Right renal cortex interstitium (tissue), 3 donors: ENCODE measurements at regions not wholly inside any gene's neighbourhood (a gene's known extent, or its start where the extent isn't known, plus 50 kb on each side); places are given as distances from the start of the nearest gene placed in this dataset.

Experiments used
- DNase-seq, 3 donors: peaks; one replicate each; pipeline ENCODE4 v3.0.0-alpha.2; 2013; ENCODE audit warnings: low read depth in 3 of 3, low spot score in 2 of 3

DNA sequence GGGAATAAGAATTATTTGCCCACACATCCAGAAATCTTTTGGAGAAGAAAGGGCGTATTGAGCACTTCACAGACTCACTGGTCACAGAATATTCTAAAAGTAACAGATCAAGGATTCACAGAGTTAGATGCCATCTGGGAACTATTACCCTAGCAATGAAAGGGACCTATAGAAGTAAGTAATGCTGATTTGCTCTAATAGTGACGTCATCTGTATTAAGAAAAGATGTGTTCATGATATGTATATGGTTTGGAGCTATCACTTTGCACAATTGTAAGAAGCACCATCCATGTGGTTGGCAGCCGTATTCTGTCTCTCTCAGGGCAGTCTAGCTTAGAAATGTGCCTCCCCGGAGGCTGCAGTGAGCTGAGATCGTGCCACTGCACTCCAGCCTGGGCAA lies 52.8 kb upstream of the SV2C start:
- DNase-seq = no peak

DNA sequence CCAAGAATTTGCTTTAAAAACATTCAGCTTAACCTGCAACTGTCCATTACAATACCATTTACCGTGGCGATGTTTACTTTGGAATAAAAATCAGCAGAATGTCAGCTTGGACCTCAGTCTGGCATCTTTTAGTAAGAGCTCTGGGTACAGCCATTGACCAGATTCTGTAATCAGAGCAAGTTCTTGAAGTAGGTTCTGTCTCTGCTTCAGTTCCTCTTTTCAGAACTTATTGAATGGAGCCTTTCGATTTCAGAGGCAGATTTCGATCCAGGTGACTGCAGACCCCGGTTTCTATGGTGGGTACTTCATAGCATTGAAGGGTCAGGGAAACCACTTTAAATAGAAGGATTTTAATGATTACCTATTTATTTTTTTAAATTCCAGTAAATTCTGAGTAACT lies 53.4 kb upstream of the SV2C start:
- no peak for DNase-seq

DNA sequence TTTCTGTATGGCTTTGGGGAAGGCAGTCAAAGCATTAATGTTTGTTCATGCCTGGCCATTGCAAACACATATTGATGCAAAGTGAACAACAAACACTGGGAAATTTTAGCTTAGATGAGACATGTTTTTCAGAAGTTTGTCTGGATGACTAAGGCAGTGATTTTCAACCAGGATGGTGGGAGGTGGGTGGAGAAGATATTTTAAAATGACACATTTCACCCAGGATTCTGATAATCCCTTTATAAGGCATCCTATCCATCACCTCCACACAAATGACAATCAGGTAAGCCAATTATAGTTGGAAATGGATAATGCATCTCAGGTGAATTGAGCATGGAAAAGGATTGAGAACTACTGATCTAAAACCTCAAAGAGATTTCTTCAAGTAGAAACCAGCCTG lies 57.4 kb upstream of the SV2C start:
- DNase-seq = no peak

DNA sequence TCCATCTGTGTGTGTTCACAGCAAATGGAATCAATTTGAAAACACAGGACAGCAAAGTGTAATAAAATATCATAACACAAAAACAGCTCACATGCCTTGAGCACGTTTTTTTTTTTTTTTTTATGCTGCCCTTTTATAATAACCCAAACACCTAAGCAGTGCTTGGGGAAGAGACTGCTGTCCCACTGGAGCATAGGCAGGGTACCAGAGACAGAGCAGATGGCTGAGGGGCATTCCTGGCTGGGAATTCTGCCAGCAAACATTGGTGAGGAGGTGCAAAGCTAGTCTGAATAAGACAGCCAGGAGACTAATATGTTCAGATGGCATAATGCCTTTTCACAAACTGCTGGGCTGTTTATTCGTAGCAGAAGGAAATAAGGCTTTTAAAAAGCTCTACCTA lies 58.1 kb upstream of the SV2C start:
- DNase-seq = no peak

DNA sequence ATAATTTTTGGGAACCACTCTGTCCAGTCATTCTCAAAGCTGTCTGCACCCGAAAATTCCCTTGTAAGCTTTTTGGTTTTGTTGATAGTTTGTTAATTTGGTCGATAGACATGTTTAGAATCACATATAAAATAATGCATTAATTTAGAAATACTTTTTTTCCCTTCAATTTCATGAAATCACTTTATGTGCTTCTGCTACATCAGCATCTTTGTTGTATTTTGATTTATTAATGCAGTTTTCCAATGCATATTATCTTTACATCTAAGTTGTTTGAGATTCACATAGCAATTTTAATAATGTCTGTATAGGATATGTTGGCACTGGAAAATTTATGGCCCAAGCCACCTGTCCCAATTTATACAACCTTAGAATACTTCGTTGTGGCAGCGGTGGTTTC lies 60.6 kb upstream of the SV2C start:
- no peak for DNase-seq

DNA sequence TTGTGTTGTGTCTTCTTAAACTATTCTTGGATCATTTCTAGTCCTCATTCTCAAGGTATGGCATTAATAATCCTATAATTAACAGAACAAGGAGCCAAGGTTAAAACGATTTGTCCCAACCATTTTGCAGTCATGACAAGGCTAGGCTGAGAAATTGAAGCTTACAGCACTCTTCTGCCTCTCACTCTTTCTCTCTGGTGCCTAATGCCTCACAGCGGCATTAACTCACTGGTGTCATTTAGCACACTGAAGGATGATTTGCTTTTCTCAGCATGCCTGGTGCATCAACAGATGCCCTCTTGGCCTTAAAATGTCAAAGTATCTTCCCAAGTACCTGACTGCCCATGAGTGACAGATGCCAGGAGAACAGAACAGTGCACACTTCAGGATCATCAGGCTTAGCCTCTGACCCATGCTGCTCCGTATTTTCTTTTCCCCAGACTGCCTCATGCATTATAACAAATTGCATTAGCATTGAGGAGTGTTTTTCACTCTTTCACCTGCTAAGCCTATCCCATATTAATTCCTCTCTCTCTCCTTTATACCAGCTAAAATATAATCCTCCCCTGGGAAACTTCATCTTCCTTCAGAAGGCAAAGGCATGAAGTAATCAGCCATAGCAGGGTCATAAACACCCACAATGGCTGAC lies 61.1 kb upstream of the SV2C start:
- no peak for DNase-seq

DNA sequence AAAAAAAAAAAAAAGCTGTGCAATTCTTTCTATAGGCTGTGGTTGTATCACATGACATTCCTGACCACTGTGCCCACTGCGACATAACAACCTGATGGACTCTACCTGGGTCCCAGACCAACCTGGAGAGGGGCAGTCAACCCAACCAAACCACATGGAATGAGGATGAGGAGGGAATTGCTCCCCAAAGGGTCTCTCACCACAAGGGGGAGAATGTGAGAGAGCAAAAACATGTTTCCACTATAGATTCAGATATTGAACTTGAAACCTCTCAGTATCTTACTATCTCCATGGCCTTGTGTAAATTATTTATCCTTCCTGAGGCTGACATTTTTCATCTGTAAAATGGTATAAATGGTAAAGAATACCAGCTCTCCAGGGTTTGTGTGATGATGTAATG lies 66.9 kb upstream of the SV2C start:
- no peak for DNase-seq

DNA sequence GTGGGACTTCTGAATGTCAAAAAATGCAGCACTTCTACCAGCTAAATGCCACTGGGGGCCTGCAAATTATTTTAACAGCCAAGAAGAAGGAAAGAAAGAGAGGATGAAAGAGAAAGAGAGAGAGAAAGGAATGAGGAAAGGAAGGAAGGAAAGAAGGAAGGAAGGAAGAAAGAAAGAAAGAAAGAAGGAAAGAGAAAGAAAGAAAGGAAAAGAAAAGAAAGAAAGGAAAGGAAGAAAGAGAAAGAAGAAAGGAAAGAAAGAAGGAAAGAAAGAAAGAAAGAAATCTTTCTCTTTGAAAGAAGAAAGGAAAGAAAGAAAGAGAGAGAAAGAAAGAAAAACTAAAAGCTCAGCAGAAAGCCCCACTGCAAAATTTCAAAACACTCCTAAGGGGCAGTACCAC lies 69.2 kb upstream of the SV2C start:
- DNase-seq = no peak

DNA sequence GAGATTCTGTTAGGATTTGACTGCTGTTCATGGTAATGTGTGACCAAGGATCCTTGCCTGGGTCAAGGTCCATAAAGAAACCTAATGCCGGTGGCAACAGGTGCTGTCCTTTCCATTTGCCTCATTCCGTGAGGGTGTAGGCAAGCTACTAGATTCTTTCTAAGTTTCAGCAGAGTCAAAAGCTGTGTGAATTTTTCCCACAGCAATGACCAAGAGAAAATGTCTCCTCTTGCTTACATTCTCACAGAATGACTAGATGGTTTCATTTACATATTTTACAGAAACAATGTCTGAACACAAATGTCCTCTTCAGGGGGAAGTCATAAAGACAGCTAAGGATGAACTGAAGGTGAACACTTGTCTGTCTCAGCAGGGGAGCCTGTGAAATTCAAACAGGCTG lies 75.3 kb upstream of the SV2C start:
- DNase-seq = no peak

DNA sequence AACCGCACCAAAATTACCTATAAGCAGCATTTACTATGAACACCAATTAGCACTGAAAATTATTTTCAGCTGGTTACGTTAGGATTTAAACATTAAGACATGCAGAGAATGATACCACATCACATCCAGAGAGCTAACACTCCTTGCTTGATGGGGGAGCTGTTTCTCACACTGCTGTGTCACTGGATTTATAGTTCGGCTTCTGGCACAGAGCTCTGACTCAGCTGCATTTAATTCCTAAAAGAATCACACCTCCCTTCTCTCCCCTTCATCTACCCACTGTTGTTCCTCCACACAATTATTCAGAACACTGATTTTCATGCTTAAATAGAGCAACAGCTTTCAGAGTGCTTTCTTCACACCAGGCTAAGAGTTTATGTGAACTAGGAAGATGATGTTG lies 82.6 kb upstream of the SV2C start:
- DNase-seq = no peak

DNA sequence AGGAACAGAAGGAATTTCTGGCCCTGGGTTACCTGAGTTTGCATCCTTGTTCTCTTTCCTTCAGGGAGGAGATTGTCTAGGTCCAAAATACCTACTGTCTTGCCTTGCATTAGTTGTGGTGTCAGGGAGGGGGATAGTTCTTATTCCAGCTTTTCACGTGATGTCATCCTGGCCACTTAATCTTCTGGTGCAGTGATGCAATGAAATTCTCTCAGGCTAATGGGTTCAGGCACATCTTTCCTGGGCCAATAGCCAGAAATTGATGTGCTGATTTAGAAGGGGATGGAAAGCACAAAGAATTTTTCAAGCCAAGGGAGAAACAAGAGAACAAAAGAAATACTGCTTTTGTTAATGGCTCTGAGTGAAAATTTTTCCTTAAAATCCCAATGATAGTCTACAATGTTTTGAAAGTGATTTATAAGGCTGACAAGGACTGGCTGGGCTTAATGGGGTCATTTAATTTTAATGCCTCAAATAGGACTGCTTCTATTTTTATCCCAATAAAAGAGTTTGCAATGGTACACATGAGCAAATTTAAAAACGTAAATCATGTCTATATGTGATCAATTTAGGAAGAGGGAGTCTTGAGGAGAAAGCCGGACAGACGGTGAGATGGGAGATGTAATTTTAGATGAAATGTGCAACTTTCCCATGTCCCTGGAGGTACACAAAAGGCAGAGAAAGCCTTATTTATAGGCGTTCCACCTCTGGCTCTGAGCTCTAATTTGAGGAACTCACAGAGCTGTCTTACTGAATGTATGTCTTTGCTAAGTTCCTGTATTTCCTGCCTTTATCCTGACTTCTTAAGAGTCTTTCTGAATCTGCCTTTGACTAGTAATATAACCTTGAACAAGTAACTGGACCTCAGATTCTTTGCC lies 89.3 kb upstream of the SV2C start:
- DNase-seq = no peak

DNA sequence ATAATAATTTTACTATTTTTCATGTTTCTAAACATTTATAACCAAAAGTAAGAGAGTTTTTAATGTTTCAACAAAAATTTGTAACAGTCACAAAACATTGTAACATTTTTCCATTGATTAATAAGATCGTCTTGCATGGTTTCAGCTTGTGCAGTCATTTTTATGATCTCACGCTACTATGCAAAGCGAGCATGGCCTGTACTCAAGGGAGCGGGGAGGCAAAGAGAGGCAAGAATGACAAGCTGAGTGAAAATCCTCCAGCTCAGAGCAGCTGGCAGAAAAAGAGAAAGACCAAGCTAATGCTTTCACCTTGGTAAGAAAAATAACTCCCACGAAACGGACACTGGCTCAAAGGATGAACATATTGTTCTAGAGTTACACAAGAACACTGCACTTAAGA lies 90.0 kb upstream of the SV2C start:
- DNase-seq = no peak

DNA sequence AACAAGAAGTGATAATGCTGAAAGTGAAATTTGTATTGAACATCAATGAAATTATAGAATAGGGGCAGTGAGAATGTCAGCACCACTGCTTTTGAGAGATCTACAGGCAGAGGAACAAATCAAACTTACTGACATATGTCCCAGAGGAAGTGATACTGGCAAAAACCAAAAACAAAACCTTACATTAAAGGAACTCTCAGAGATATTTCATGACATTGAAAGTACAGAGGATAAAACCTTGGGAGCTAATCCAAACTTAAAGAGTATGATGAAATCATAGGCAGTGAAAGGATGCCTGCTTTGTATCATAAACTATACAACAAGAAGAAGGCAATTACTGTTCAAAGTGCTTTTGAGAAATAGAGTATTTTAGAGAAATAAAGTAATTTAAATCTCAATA lies 90.4 kb upstream of the SV2C start:
- no peak for DNase-seq

DNA sequence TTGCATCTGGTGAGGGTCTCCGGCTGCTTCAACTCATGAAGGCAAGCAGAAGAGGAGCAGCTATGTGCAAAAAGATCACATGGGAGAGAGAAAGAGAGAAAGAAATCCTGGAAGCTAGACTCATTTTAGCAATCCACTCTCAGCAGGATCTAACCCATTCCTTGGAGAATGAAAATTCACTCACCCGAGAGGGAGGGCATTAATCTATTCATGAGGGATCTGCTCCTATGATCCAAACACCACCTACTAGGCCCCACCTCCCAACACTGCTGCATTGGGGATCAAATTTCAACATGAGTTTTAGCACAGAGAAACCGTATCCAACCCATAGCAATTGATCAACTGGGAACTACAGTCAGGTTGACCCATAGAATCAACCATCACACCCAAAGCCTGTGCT lies 98.1 kb upstream of the SV2C start:
- DNase-seq = no peak

DNA sequence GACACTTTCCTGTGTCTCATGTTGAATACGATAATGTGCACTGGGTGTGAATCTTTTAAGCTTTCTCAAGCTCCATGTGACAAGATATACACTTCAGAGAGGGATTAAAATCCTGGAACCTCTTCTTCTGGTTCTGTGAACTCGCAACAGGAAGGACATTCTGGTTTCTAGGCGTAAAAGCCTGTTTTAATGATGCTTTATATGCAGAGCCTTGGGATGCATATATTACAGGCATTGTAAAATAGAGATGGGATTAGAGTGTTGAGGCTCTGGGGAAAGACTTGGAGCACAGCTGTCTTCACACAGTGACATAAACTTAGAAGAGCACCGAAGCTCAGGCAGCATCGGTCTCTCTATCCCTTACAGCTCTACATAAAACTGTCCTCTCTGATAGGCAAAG lies 107.7 kb upstream of the SV2C start:
- no peak for DNase-seq

DNA sequence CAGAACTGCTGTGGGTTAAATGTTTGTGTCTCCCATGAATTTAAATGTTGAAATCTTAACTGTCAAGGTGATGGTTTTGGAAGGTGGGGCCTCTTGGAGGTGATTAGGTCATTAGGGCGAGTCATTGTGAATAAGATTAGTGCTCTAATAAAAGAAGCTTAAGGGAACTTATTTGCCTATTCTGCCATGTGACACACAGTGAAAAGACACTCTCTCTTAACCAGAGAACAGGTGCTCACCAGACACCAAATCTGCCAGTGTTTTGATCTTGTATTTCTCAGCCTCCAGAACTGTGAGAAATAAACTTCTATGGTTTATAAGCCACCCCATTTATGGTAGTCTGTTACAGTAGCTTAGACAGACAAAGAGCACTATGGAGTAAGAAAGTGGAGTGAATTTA lies 117.9 kb upstream of the SV2C start:
- DNase-seq = no peak

DNA sequence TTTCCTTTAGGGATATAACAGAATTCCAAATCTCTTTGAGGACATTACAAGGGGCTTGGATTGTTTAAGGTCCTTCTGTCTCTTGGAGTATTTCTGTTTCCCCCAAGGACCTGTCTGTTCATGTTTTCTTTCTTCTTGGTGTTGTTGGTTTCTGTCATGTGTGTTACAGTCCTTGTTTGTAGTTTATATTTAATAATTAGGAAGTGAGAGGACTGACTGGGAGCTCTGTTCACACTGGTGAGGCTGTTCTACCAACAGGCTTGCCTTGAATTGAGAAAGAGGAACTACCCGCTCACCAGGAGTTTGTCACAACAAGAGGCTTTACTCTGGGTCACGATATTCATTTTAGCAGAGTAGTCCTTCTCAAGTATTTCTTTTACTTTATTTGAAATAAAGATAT lies 119.2 kb upstream of the SV2C start:
- no peak for DNase-seq

DNA sequence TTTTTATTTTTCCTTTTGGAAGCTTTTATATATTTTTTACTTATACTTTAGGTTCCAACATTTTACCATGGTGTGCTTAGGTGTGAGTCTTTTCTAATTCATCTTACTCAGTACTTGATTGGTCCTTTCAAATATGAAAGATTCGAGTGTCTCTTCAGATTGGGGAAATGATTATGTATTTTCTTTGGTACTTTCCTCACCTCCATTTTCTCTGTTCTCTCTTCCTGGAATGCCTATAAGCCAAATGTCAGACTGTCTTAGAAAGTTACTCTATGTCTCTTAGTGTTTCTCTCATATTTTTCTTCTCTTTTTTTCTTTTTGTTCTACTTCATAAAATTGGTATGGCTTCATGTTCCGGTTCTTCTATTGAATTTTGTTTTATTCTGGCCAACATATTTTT lies 119.6 kb upstream of the SV2C start:
- DNase-seq = no peak

DNA sequence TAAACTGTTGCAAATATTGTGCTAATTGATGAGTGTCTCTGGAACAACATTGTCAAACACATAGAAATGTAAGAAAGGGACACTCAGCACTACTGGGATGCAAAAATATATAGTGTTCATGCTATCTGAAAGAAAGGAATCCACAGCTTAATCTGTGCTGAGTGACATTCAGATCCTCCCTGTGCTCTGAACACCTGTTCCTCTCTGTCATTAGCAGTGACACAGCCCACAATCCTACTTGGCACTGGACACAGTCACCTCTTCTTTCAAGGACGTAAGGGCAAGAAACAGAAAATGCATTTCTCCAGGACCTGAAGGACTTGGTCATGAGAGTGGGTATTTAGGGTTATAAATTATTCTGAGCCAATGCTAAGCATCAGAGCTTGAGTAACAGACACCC lies 121.4 kb upstream of the SV2C start:
- no peak for DNase-seq

DNA sequence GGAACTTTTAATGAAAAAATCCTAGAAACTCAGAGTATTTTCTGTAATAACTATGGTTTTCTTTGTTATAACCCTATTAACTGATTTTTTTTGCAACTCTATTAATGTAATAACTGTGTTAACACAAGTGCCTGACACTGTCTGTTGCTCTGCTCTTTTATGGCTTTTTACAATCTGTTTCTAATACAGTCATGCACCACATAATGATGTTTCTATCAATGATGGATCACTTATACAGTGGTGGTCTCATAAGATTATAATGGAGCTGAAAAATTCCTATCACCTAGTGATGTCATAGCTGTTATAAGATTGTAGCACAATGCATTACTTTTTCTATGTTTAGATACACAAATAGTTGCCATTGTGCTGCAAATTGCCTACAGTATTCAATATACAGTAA lies 123.1 kb upstream of the SV2C start:
- DNase-seq = no peak

DNA sequence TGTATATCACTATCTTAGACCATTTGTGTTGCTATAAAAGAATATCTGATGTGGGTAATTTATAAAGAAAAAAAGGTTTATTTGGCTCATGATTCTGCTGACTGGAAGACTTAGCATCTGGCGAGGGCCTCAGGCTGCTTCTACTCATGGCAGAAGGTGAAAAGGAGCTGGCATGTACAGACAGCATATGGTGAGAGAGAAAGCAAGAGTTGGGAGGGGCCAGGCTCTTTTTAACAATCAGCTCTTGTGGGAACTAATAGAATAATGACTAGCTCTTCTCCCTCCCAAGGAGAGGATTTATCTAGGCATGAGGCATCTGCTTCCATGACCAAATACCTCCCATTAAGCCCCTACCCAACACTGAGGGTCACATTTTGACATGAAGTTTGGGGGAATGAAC lies 130.2 kb upstream of the SV2C start:
- no peak for DNase-seq

DNA sequence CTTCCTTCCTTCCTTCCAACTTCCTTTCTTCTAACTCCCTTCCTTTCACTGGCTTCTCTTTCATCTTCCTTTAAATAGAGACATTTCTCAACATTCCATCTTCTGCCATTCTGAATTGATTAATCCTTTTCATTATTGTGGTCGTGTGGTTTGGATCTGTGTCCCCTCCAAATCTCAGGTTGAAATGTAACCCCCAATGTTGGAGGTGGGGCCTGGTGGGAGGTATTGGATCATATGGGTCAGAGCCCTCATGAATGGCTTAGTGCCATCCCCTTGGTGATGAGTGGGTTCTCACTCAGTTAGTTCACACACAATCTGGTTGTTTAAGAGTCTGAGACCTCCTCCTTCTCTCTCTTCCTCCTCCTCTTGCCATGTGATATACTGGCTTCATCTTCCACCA lies 130.9 kb upstream of the SV2C start:
- DNase-seq = no peak

DNA sequence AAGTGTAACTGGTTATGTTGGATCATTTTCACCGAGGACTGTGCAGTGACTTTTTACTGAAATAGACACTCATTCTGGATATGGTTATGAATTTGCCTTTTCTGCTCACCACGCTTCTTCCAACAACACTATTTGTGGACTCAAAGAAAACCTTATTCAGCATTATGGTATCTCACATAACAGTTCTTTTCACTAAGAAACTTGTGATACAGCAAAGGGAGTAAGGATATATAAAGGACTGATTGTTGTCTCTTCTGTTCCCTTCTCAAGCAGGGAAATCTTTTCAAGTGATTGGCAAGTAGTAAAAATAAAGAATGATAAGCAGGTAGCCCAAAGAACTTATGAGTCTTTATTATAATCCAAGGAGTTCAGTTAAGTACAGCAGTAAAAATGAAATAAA lies 131.5 kb upstream of the SV2C start:
- DNase-seq = no peak
